AG09309 (cell line): ENCODE measurements at regions not wholly inside any gene's neighbourhood (a gene's known extent, or its start where the extent isn't known, plus 50 kb on each side); places are given as distances from the start of the nearest gene placed in this dataset.

ENCODE experiments used
- DNase-seq: peaks from one replicate; pipeline ENCODE4 v3.0.0-alpha.2; 2010; ENCODE audit warnings: low read depth
- H3K4me3 ChIP-seq: 2 replicates; pipeline ENCODE4 v1.5.1; 2011; ENCODE audit warnings: mild to moderate bottlenecking, low read depth, low read length, moderate library complexity; ENCODE audit not compliant: control insufficient read depth
- CTCF ChIP-seq: IDR thresholded peaks from 2 replicates; pipeline ENCODE4 v1.5.1; 2011; ENCODE audit warnings: mild to moderate bottlenecking, low read depth, low read length, inconsistent platforms; ENCODE audit not compliant: insufficient read depth, control insufficient read depth; ENCODE audit errors: missing control alignments

GRCh38 chr9:108443741-108444140 is 412.0 kb downstream of the ACTL7B start:
- H3K4me3 ChIP-seq: no peak overlapping the region
- no peak for DNase-seq
- peak; percentile 3 for TF ChIP-seq CTCF

- no peak overlapping the region for H3K4me3 ChIP-seq
- TF ChIP-seq CTCF: no peak
- no peak for DNase-seq
Observed at GRCh38 chr9:108443019-108443633, 412.7 kb downstream of the ACTL7B start.

GRCh38 chr9:108442627-108443018 is 413.2 kb downstream of the ACTL7B start:
- no peak for TF ChIP-seq CTCF
- no peak overlapping the region for H3K4me3 ChIP-seq
- no peak for DNase-seq

- no peak for DNase-seq
- H3K4me3 ChIP-seq: no peak overlapping the region
- TF ChIP-seq CTCF: no peak
Observed at GRCh38 chr9:108441726-108442125, 414.1 kb downstream of the ACTL7B start.

GRCh38 chr9:108441251-108441650 is 414.5 kb downstream of the ACTL7B start:
- no peak for DNase-seq
- no peak for TF ChIP-seq CTCF
- no peak overlapping the region for H3K4me3 ChIP-seq

- TF ChIP-seq CTCF: no peak
- peak; percentile 64 for DNase-seq
- no peak overlapping the region for H3K4me3 ChIP-seq
Observed at GRCh38 chr9:108439947-108440346, 415.8 kb downstream of the ACTL7B start.

- no peak for DNase-seq
- H3K4me3 ChIP-seq: no peak overlapping the region
- no peak for TF ChIP-seq CTCF
Observed at GRCh38 chr9:108437656-108438055, 418.1 kb downstream of the ACTL7B start.
